IMR-90 (cell line): ENCODE measurements at regions not wholly inside any gene's neighbourhood (a gene's known extent, or its start where the extent isn't known, plus 50 kb on each side); places are given as distances from the start of the nearest gene placed in this dataset.

Experiments
- BHLHE40 ChIP-seq: fragments of 150-350 bp; IDR thresholded peaks from 2 replicates; pipeline ENCODE4 v1.6.1; 2016; ENCODE audit warnings: mild to moderate bottlenecking, low read depth, low read length
- CEBPB ChIP-seq: IDR thresholded peaks from 2 replicates; pipeline ENCODE4 v1.6.1; 2012; ENCODE audit warnings: low read depth, low read length, improper control_type of control experiment
- CTCF ChIP-seq: conservative IDR thresholded peaks from 2 replicates; pipeline ENCODE4 v1.5.1; 2012; ENCODE audit warnings: mild to moderate bottlenecking, low read depth, low read length, improper control_type of control experiment
- FOS ChIP-seq: fragments of 150-350 bp; IDR thresholded peaks from 2 replicates; pipeline ENCODE4 v1.6.1; 2016; ENCODE audit warnings: low read depth, low read length
- MAFK ChIP-seq: IDR thresholded peaks from 2 replicates; pipeline ENCODE4 v1.6.1; 2012; ENCODE audit warnings: low read depth, low read length, improper control_type of control experiment
- MAZ ChIP-seq: IDR thresholded peaks from 2 replicates; pipeline ENCODE4 v1.6.1; 2012; ENCODE audit warnings: low read depth, mild to moderate bottlenecking, low read length, improper control_type of control experiment, moderate library complexity, borderline replicate concordance
- POLR2A ChIP-seq: IDR thresholded peaks from 2 replicates; pipeline ENCODE4 v1.6.1; 2012; ENCODE audit warnings: mild to moderate bottlenecking, low read depth, low read length
- RAD21 ChIP-seq: IDR thresholded peaks from 2 replicates; pipeline ENCODE4 v1.6.1; 2012; ENCODE audit warnings: low read length, improper control_type of control experiment
- RFX5 ChIP-seq: IDR thresholded peaks from 2 replicates; pipeline ENCODE4 v1.8.0; 2012; ENCODE audit warnings: low read depth, mild to moderate bottlenecking, low read length, moderate library complexity
- USF2 ChIP-seq: fragments of 150-350 bp; IDR thresholded peaks from 2 replicates; pipeline ENCODE4 v1.6.1; 2017; ENCODE audit warnings: mild to moderate bottlenecking, antibody characterized with exemption, low read length, low read depth

- TF ChIP-seq CTCF (no peak), BHLHE40 (no peak), POLR2A (no peak), USF2 (no peak), RFX5 (no peak), MAZ (no peak), RAD21 (no peak), CEBPB (no peak), MAFK (no peak), FOS (no peak)
Observed at GRCh38 chr5:166906991-166907713, 1384.3 kb upstream of the WWC1 start.
